Retinal pigment epithelial cell (primary cell): ENCODE measurements at regions not wholly inside any gene's neighbourhood (a gene's known extent, or its start where the extent isn't known, plus 50 kb on each side); places are given as distances from the start of the nearest gene placed in this dataset.

Experiments used
- DNase-seq: peaks from one replicate; pipeline ENCODE4 v3.0.0-alpha.2; 2010; ENCODE audit warnings: low read depth
- H3K4me3 ChIP-seq: 2 replicates; pipeline ENCODE4 v1.5.1; 2011; ENCODE audit warnings: mild to moderate bottlenecking, low read length, control low read depth, moderate library complexity
- CTCF ChIP-seq: conservative IDR thresholded peaks from 2 replicates; pipeline ENCODE4 v1.5.1; 2011; ENCODE audit warnings: low read depth, low read length, control low read depth, inconsistent platforms

- no peak for DNase-seq
- no peak overlapping the region for H3K4me3 ChIP-seq
- TF ChIP-seq CTCF: no peak
Measured at GRCh38 chr5:4981608-4982007, 158.5 kb upstream of the ADAMTS16 start.

- no peak for TF ChIP-seq CTCF
- DNase-seq: no peak
- H3K4me3 ChIP-seq: no peak overlapping the region
Measured at GRCh38 chr5:4983701-4984100, 156.4 kb upstream of the ADAMTS16 start.

- TF ChIP-seq CTCF: no peak
- H3K4me3 ChIP-seq: no peak overlapping the region
- no peak for DNase-seq
Measured at GRCh38 chr5:4984461-4984860, 155.7 kb upstream of the ADAMTS16 start.

GRCh38 chr5:4987431-4987830 is 152.7 kb upstream of the ADAMTS16 start:
- no peak for TF ChIP-seq CTCF
- DNase-seq: no peak

GRCh38 chr5:4989118-4989517 is 151.0 kb upstream of the ADAMTS16 start:
- no peak for DNase-seq

More at GRCh38 chr5:4987431-4987830, 152.7 kb upstream of the ADAMTS16 start:
- H3K4me3 ChIP-seq: no peak overlapping the region

GRCh38 chr5:4990017-4990416 is 150.1 kb upstream of the ADAMTS16 start:
- DNase-seq: no peak
- H3K4me3 ChIP-seq: no peak overlapping the region
- no peak for TF ChIP-seq CTCF

More at GRCh38 chr5:4989118-4989517, 151.0 kb upstream of the ADAMTS16 start:
- TF ChIP-seq CTCF: no peak
- H3K4me3 ChIP-seq: no peak overlapping the region

GRCh38 chr5:4990462-4990861 is 149.7 kb upstream of the ADAMTS16 start:
- no peak for DNase-seq
- H3K4me3 ChIP-seq: no peak overlapping the region
- no peak for TF ChIP-seq CTCF
